ENCODE measurements at regions not wholly inside any gene's neighbourhood (a gene's known extent, or its start where the extent isn't known, plus 50 kb on each side); places are given as distances from the start of the nearest gene placed in this dataset.

DNA sequence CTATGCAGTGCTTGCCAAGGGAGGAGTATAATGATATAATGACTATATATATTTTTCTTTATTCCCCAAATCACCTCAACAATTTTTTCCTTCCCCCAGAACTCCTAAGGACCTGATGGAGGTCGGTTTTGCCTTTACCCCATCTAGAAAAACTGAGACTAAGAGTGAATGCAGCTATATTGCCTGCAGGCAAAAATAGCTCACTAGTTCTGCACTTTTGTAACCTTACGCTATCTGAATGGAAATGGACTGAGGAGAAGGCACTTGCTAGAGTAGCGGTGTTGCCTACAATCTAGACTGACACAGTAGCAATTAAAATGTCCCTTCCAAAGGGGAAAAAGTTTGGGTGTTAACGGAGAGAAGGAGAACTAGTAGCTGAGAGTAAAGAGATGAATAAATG lies 379.5 kb upstream of the SEMA6D start:
- Histone ChIP-seq H3K4me1 (ENCODE audit: insufficient read depth, low read length) (no peaks in the 10 kb centered on the region), H3K27ac (ENCODE audit: low read length) (no peak overlapping the region), H3K9me3 (ENCODE audit: low read length) (no peaks in the 10 kb centered on the region), H3K9ac (ENCODE audit: low read length) (no peak overlapping the region), H3F3A (ENCODE audit: low read length, unreplicated experiment) (no peaks in the 10 kb centered on the region), H3K4me2 (ENCODE audit: low read length) (no peak overlapping the region), H4K20me1 (ENCODE audit: low read length) (no peaks in the 10 kb centered on the region), H3K9me2 (replicated peaks; ENCODE audit: low read length) (no peaks in the 10 kb centered on the region), H3K27me3 (ENCODE audit: low read length) (no peaks in the 10 kb centered on the region), H3K4me3 (ENCODE audit: low read length) (no peak overlapping the region), H2AFZ (ENCODE audit: low read length) (no peak overlapping the region), H3K79me2 (ENCODE audit: low read length) (no peaks in the 10 kb centered on the region), H3K36me3 (ENCODE audit: low read depth, low read length) (no peaks in the 10 kb centered on the region)
- ChIA-PET CTCF (no interaction called here), POLR2A (ENCODE audit: unreplicated experiment) (no interaction called here)
- TF ChIP-seq CTCF (conservative IDR thresholded peaks at IDR 0.05; ENCODE audit: low read depth, low read length): no peak
- TF ChIP-seq EZH2phosphoT487 (IDR thresholded peaks at IDR 0.05; ENCODE audit: borderline replicate concordance, low read length): no peak
- no peak for TF ChIP-seq EZH2 (IDR thresholded peaks at IDR 0.05; ENCODE audit: low read length, unreplicated experiment)
- intact Hi-C loops (cut with micrococcal nuclease): no loop called here
- DNase-seq (no peak), ATAC-seq (no peak)
- no TSS peak for BruUV-seq (replicated peaks)

DNA sequence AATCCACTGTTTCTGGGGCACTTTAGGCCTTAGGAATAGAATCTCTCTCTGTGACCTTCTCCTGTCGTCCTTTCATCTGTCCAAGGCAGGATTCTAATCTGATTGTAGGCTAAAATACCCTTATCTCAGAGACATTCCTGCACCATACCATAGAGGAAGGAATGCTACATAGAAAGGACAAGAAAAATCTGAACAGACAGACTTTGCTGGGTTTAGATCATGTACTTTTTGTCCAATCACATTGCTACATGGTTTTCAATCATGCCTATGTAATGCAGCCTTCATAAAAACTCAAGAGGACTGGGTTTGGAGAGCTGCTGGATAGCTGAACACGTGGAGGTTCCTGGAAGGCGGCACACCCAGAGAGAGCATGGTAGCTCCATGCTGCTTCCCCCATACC lies 378.5 kb upstream of the SEMA6D start:
- H3K79me2 ChIP-seq (ENCODE audit: low read length): no peaks in the 10 kb centered on the region
- H3K9ac ChIP-seq (ENCODE audit: low read length): no peak overlapping the region
- DNase-seq: no peak
- H3F3A ChIP-seq (ENCODE audit: low read length, unreplicated experiment): no peaks in the 10 kb centered on the region
- no peaks in the 10 kb centered on the region for H3K27me3 ChIP-seq (ENCODE audit: low read length)
- no peak overlapping the region for H3K4me3 ChIP-seq (ENCODE audit: low read length)
- CTCF ChIA-PET: no interaction called here
- H3K9me3 ChIP-seq (ENCODE audit: low read length): no peaks in the 10 kb centered on the region
- H3K27ac ChIP-seq (ENCODE audit: low read length): no peak overlapping the region
- no peak overlapping the region for H2AFZ ChIP-seq (ENCODE audit: low read length)
- H4K20me1 ChIP-seq (ENCODE audit: low read length): no peaks in the 10 kb centered on the region
- no TSS peak for BruUV-seq (replicated peaks)
- no peaks in the 10 kb centered on the region for H3K36me3 ChIP-seq (ENCODE audit: low read depth, low read length)
- H3K9me2 ChIP-seq (replicated peaks; ENCODE audit: low read length): no peaks in the 10 kb centered on the region
- POLR2A ChIA-PET (ENCODE audit: unreplicated experiment): no interaction called here
- intact Hi-C loops (cut with micrococcal nuclease): no loop called here
- TF ChIP-seq CTCF (conservative IDR thresholded peaks at IDR 0.05; ENCODE audit: low read depth, low read length): no peak
- TF ChIP-seq EZH2 (IDR thresholded peaks at IDR 0.05; ENCODE audit: low read length, unreplicated experiment): no peak
- TF ChIP-seq EZH2phosphoT487 (IDR thresholded peaks at IDR 0.05; ENCODE audit: borderline replicate concordance, low read length): no peak
- no peak for ATAC-seq
- H3K4me2 ChIP-seq (ENCODE audit: low read length): no peak overlapping the region
- no peaks in the 10 kb centered on the region for H3K4me1 ChIP-seq (ENCODE audit: insufficient read depth, low read length)

GRCh38 chr15:47339800-47340570 lies 377.3 kb upstream of the SEMA6D start:
- H3K27ac ChIP-seq (ENCODE audit: low read length): no peak overlapping the region
- DNase-seq (no peak), ATAC-seq (no peak)
- H3K9ac ChIP-seq (ENCODE audit: low read length): no peak overlapping the region
- no peaks in the 10 kb centered on the region for H3K9me3 ChIP-seq (ENCODE audit: low read length)
- POLR2A ChIA-PET (ENCODE audit: unreplicated experiment): no interaction called here
- TF ChIP-seq CTCF (conservative IDR thresholded peaks at IDR 0.05; ENCODE audit: low read depth, low read length): no peak
- no peak for TF ChIP-seq EZH2phosphoT487 (IDR thresholded peaks at IDR 0.05; ENCODE audit: borderline replicate concordance, low read length)
- no peak for TF ChIP-seq EZH2 (IDR thresholded peaks at IDR 0.05; ENCODE audit: low read length, unreplicated experiment)
- H3K4me3 ChIP-seq (ENCODE audit: low read length): no peak overlapping the region
- intact Hi-C loops (cut with micrococcal nuclease): no loop called here
- no peaks in the 10 kb centered on the region for H3K9me2 ChIP-seq (replicated peaks; ENCODE audit: low read length)
- no peaks in the 10 kb centered on the region for H3K27me3 ChIP-seq (ENCODE audit: low read length)
- no peaks in the 10 kb centered on the region for H3K4me1 ChIP-seq (ENCODE audit: insufficient read depth, low read length)
- no peak overlapping the region for H3K4me2 ChIP-seq (ENCODE audit: low read length)
- H4K20me1 ChIP-seq (ENCODE audit: low read length): no peaks in the 10 kb centered on the region
- H3K36me3 ChIP-seq (ENCODE audit: low read depth, low read length): no peaks in the 10 kb centered on the region
- H2AFZ ChIP-seq (ENCODE audit: low read length): no peak overlapping the region
- no peaks in the 10 kb centered on the region for H3F3A ChIP-seq (ENCODE audit: low read length, unreplicated experiment)
- no TSS peak for BruUV-seq (replicated peaks)
- H3K79me2 ChIP-seq (ENCODE audit: low read length): no peaks in the 10 kb centered on the region
- CTCF ChIA-PET: no interaction called here

All from PC-3 (cell line).